GM12873 (cell line): ENCODE measurements at regions not wholly inside any gene's neighbourhood (a gene's known extent, or its start where the extent isn't known, plus 50 kb on each side); places are given as distances from the start of the nearest gene placed in this dataset.

Experiments used
- TF ChIP-seq, protein P1 (sequence below): IDR thresholded peaks from 2 replicates; pipeline ENCODE4 v1.5.1; 2012; ENCODE audit warnings: low read depth, mild to moderate bottlenecking, moderate library complexity, low read length, control low read depth; ENCODE audit not compliant: insufficient read depth; ENCODE audit errors: missing control alignments

- TF ChIP-seq, protein P1, sequence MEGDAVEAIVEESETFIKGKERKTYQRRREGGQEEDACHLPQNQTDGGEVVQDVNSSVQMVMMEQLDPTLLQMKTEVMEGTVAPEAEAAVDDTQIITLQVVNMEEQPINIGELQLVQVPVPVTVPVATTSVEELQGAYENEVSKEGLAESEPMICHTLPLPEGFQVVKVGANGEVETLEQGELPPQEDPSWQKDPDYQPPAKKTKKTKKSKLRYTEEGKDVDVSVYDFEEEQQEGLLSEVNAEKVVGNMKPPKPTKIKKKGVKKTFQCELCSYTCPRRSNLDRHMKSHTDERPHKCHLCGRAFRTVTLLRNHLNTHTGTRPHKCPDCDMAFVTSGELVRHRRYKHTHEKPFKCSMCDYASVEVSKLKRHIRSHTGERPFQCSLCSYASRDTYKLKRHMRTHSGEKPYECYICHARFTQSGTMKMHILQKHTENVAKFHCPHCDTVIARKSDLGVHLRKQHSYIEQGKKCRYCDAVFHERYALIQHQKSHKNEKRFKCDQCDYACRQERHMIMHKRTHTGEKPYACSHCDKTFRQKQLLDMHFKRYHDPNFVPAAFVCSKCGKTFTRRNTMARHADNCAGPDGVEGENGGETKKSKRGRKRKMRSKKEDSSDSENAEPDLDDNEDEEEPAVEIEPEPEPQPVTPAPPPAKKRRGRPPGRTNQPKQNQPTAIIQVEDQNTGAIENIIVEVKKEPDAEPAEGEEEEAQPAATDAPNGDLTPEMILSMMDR, result no peak
Measured at GRCh38 chr5:93039888-93040287, 541.1 kb downstream of the NR2F1-AS1 start.

DNA sequence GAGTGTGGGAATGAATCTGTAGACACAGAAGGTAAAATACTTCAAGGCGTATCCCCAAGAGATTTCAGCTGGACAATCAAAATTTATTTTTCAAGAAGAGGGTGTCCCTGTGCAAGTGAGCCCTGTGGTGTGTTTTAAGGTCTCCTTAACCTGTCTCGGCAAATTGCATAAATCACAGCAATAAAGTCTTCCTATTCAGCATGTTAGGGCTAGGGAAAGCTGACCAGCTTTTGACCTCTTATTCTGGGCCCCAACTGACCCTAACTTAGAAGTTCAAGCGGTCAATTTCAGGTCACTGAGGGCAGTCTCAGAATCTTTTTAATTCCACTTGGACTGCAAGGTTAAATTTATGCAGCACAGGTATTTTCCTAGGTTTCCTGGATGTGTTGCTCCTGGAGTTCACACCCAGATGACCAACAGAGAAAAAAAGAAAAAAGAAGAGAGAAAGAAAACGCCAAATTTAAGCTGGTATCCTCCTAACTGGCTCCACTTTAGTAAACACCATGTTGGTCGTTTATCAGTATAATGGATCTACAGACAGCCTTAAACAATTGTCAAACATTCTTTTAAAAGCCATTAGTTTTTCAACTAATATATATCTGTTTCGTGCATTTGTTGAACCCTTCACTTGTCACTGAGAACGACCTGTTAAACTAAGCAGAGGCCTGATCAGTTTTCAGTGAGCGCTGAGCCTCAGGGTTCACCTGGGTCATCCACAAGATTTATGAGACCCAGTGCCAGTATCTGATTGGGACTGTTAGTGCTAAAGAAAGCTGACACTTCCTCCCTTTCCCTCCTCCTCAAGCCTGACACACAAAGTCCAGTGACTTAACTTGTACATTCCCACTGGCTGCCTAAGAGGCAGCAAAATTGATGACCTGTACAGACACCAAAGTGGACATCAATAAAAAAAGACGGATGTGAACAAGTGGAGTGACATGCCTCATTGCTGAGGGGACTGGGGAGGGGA is 546.1 kb downstream of the NR2F1-AS1 start:
- TF ChIP-seq, protein P1, result no peak

GRCh38 chr5:93022796-93023447 is 558.1 kb downstream of the NR2F1-AS1 start:
- TF ChIP-seq, protein P1, result no peak

GRCh38 chr5:93022211-93022610 is 558.8 kb downstream of the NR2F1-AS1 start:
- TF ChIP-seq, protein P1, result no peak

DNA sequence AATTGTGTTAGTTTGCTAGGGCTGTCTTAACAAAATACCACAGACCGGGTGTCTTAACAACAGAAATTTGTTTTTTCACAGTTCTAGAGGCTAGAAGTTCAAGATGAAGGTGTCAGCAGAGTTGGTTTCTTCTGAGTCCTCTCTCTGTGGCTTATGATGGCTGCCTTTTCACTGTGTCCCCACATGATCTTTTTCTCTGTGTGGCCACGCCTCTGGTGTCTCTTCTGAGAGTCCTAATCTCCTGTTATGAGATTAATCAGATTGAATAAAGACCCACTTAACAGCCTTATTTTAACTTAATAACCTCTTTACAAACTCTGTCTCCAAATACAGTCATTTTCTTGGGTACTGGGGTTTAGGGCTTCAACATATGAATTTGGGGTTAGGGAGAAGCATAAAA is 561.1 kb downstream of the NR2F1-AS1 start:
- TF ChIP-seq, protein P1, result no peak

GRCh38 chr5:93018461-93018860 is 562.6 kb downstream of the NR2F1-AS1 start:
- TF ChIP-seq, protein P1, result no peak

DNA sequence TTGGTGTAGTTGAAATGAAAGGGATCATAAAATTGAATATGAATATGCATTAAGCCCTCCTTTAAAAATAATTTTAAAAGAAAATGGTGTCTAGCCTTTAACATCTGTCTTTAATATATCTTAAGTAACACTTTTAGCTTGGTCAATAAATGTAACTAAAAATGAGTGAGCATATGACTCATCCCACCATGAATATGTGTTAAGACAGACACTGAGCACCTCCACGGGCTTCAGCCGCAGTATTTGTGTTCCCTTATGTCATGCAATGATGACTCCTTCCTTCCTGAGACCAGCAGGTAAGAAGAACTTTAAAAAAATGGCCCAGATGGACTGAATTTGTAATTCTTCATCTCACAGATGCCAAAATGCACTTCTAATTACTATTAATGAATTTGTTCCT is 563.2 kb downstream of the NR2F1-AS1 start:
- TF ChIP-seq, protein P1, result no peak
